Lower lobe of right lung (tissue), 2 donors: ENCODE measurements at regions not wholly inside any gene's neighbourhood (a gene's known extent, or its start where the extent isn't known, plus 50 kb on each side); places are given as distances from the start of the nearest gene placed in this dataset.

Source experiments
- ATAC-seq, 2 donors: fragments of 200-7000 bp; cut with Tn5 transposase; one replicate each; pipeline ENCODE4 v1.9.1; 2020 to 2022; ENCODE audit warnings: mild to moderate bottlenecking in 2 of 2, moderate library complexity in 2 of 2
- DNase-seq: peaks from one replicate; pipeline ENCODE4 v3.0.0-alpha.2; 2020
- H3K27ac ChIP-seq: fragments of 200-600 bp; one replicate; pipeline ENCODE4 v1.8.0; 2022
- H3K27me3 ChIP-seq: fragments of 200-600 bp; one replicate; pipeline ENCODE4 v1.8.0; 2022; ENCODE audit warnings: low read depth
- H3K36me3 ChIP-seq: fragments of 200-600 bp; one replicate; pipeline ENCODE4 v1.8.0; 2022; ENCODE audit warnings: mild to moderate bottlenecking
- H3K4me1 ChIP-seq: fragments of 200-600 bp; one replicate; pipeline ENCODE4 v1.8.0; 2022
- H3K4me3 ChIP-seq: fragments of 200-600 bp; one replicate; pipeline ENCODE4 v1.8.0; 2022; ENCODE audit warnings: mild to moderate bottlenecking
- H3K9me3 ChIP-seq: fragments of 200-600 bp; one replicate; pipeline ENCODE4 v1.8.0; 2022
- intact Hi-C: fragments of 100-400 bp; cut with DNase I; formaldehyde crosslinking; loops from one replicate; pipeline ENCODE4 v1.11.0; 2022
- TF ChIP-seq, protein P1 (sequence below): fragments of 200-600 bp; IDR thresholded peaks from one replicate; pipeline ENCODE4 v1.8.0; 2022; ENCODE audit warnings: antibody characterized with exemption, mild to moderate bottlenecking
- donor health status: DM: no; HTN: yes; CAD: no; lungs with severe emphysema.

- intact Hi-C loops: no loop called here
- no peak for ATAC-seq
These were observed 105.9 kb upstream of the MLN start for GRCh38 chr6:33909737-33910136.

GRCh38 chr6:33908025-33908424 lies 104.2 kb upstream of the MLN start:
- H3K27me3 ChIP-seq: no peaks in the 10 kb centered on the region
- H3K4me1 ChIP-seq: peaks cover 8% of the 10 kb centered on the region
- H3K4me3 ChIP-seq: no peak overlapping the region
- ATAC-seq: no peak
- no peaks in the 10 kb centered on the region for H3K36me3 ChIP-seq
- no peaks in the 10 kb centered on the region for H3K9me3 ChIP-seq
- DNase-seq: no peak
- intact Hi-C loops: no loop called here
- TF ChIP-seq, protein P1, sequence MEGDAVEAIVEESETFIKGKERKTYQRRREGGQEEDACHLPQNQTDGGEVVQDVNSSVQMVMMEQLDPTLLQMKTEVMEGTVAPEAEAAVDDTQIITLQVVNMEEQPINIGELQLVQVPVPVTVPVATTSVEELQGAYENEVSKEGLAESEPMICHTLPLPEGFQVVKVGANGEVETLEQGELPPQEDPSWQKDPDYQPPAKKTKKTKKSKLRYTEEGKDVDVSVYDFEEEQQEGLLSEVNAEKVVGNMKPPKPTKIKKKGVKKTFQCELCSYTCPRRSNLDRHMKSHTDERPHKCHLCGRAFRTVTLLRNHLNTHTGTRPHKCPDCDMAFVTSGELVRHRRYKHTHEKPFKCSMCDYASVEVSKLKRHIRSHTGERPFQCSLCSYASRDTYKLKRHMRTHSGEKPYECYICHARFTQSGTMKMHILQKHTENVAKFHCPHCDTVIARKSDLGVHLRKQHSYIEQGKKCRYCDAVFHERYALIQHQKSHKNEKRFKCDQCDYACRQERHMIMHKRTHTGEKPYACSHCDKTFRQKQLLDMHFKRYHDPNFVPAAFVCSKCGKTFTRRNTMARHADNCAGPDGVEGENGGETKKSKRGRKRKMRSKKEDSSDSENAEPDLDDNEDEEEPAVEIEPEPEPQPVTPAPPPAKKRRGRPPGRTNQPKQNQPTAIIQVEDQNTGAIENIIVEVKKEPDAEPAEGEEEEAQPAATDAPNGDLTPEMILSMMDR: no peak
- H3K27ac ChIP-seq: no peak overlapping the region

More at GRCh38 chr6:33909737-33910136, 105.9 kb upstream of the MLN start:
- Histone ChIP-seq H3K9me3 (no peaks in the 10 kb centered on the region), H3K27ac (no peak overlapping the region), H3K27me3 (no peaks in the 10 kb centered on the region), H3K36me3 (no peaks in the 10 kb centered on the region), H3K4me1 (peaks cover 8% of the 10 kb centered on the region), H3K4me3 (no peak overlapping the region)
- TF ChIP-seq, protein P1: no peak
- DNase-seq: no peak

DNA sequence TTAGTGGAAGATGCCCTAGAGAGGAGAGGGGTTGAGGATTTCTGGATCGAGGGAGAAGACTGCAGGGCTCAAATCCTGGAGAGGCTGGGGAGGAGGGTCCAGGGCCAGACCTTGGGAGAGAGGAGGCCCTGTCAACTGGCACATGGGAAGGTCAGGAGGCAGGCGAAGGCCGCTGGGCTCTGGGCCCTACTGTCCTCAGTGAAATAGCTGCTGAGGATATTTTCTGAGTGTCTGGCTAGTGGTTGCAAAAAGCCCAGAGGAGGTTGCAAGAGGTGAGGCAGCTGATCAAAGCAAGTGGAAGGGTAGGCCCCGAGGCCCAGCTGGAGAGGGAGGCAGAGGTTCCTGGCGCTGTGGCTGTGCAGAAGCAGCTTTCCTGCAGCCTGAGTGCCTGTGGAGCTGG lies 103.4 kb upstream of the MLN start:
- intact Hi-C loops: no loop called here
- H3K27ac ChIP-seq: no peak overlapping the region
- H3K36me3 ChIP-seq: no peaks in the 10 kb centered on the region
- H3K4me1 ChIP-seq: peaks cover 8% of the 10 kb centered on the region
- no peak for DNase-seq
- no peaks in the 10 kb centered on the region for H3K27me3 ChIP-seq
- ATAC-seq: no peak
- H3K4me3 ChIP-seq: no peak overlapping the region
- TF ChIP-seq, protein P1: no peak
- H3K9me3 ChIP-seq: no peaks in the 10 kb centered on the region

DNA sequence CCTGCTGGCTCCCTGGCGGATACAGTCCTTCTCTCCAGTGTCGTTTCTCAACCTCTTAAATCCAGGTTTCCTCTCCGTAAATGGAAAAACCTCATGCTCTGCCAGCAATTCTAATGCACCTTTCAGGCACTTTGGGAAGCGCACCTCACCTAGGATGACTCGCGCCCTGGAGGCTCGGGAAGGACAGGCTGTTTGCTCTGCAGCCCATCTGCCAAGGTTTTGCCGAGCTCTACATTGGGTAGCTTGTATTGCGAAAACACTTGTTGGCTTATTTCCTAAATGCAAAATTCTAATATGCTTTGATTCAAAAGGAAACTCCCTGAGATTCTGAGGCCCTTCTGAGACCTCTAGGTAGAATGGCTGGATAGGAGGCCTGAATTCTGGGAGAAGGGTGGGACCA lies 102.6 kb upstream of the MLN start:
- TF ChIP-seq, protein P1: no peak
- H3K27ac ChIP-seq: no peak overlapping the region
- no peak for ATAC-seq
- H3K9me3 ChIP-seq: no peaks in the 10 kb centered on the region
- H3K36me3 ChIP-seq: no peaks in the 10 kb centered on the region
- no peak overlapping the region for H3K4me3 ChIP-seq
- intact Hi-C loops: no loop called here
- no peak for DNase-seq
- no peaks in the 10 kb centered on the region for H3K27me3 ChIP-seq
- H3K4me1 ChIP-seq: peaks cover 8% of the 10 kb centered on the region

DNA sequence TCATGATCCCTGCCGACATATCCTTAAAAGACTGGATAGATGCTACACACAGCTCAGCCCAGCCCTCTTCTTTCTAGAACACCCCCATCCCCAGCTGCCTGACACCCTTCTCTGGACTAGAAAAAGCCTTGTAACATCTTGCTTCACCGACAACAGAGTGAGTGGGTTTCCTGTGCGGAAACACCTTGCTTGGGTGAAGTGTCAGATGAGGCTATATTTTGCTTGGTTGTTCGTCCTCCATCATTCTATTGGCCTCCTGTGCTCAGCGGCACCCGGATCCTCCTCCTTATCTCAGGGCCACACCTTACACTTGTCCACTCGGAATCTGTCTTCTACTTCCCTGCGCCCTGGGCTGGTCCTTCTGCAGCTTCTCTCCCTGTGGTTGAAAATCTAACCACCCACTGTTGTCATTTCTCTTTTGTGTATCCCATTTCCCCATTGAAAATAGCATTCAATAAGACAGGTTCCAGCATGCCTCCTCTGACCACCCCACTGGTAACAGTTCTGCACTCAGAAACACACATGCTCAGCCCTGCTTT lies 101.3 kb upstream of the MLN start:
- H3K27me3 ChIP-seq: peaks cover under 1% of the 10 kb centered on the region
- DNase-seq: peak; percentile 30
- TF ChIP-seq, protein P1: no peak
- no peaks in the 10 kb centered on the region for H3K9me3 ChIP-seq
- H3K4me3 ChIP-seq: no peak overlapping the region
- ATAC-seq: peak; percentile 34
- no peaks in the 10 kb centered on the region for H3K36me3 ChIP-seq
- intact Hi-C loops: no loop called here
- H3K4me1 ChIP-seq: peaks cover 8% of the 10 kb centered on the region
- H3K27ac ChIP-seq: peak overlapping the region; percentile 11

- ATAC-seq (no peak), DNase-seq (no peak)
- peaks cover 5% of the 10 kb centered on the region for H3K27me3 ChIP-seq
- peaks cover 8% of the 10 kb centered on the region for H3K4me1 ChIP-seq
- intact Hi-C loops: no loop called here
- H3K27ac ChIP-seq: no peak overlapping the region
- TF ChIP-seq, protein P1: no peak
- no peaks in the 10 kb centered on the region for H3K9me3 ChIP-seq
- H3K4me3 ChIP-seq: no peak overlapping the region
- no peaks in the 10 kb centered on the region for H3K36me3 ChIP-seq
These were observed 100.9 kb upstream of the MLN start for GRCh38 chr6:33904747-33905065.
